HPDE6-E6E7 (cell line): ENCODE measurements at regions not wholly inside any gene's neighbourhood (a gene's known extent, or its start where the extent isn't known, plus 50 kb on each side); places are given as distances from the start of the nearest gene placed in this dataset.
"Not testable (repeated sequence)": the region's sequence is repeated elsewhere in the genome, so short reads cannot be mapped to it uniquely, and the experiment has no call there.

Experiments
- DNase-seq: peaks from one replicate; pipeline ENCODE4 v3.0.0; 2011; ENCODE audit warnings: missing footprints; ENCODE audit errors: extremely low spot score

DNA sequence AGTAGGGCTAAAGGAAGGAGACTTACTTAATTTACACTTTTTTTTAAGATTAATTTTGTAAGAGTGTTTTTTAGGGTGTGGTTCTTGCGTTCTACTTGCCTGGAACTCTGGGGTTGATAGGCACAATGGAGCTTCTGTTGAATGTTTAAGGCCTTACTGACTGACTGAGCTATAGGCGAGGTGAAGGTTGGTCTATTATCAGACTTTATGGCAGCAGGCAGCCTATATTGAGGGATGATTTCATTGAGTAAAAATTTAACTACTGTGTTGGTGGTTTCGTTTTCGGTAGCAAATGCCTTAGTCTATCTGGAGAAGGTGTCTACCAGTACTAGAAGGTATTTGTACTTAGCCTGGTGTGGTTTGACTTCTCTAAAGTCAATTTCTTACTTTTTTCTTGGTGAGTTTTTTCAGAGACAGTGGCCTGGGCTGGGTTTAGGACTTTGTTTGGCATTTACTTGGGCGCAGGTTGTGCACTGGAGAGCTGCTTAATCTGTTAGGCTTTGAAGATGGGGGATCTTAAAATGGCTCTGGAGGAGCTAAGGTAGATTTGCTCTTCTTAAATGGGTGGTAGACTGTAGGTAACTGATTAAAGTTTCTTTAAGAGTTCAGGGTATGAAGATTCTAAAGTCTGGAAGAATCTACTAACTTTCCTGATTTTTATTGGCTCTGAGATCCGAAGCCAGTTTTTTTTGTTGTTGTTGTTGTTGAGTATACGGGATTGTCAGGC is 164.5 kb upstream of the CCZ1B start:
- not testable (repeated sequence) for DNase-seq

GRCh38 chr7:6991169-6991611 is 165.1 kb upstream of the CCZ1B start:
- peak; percentile 62 for DNase-seq

DNA sequence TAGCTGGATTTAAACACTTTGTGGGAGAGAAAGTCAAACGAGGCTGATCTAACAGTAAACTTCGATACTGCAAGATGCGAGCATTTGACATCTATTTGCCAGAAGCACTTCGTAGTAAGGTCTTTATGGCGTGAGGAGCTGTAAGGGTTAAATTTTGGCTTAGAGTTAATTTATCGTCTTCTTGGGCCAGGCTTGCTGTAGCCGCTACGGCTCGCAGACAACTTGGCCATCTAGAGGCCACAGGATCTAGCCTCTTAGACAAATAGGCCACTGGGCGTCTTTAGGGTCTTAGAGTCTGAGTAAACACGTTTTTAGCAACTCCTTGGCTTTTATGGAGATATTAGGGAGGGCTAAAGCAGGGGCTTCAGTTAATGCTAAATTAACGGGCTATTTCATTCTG is 165.6 kb upstream of the CCZ1B start:
- DNase-seq: not testable (repeated sequence)

GRCh38 chr7:6992133-6992532 is 166.1 kb upstream of the CCZ1B start:
- DNase-seq: not testable (repeated sequence)

DNA sequence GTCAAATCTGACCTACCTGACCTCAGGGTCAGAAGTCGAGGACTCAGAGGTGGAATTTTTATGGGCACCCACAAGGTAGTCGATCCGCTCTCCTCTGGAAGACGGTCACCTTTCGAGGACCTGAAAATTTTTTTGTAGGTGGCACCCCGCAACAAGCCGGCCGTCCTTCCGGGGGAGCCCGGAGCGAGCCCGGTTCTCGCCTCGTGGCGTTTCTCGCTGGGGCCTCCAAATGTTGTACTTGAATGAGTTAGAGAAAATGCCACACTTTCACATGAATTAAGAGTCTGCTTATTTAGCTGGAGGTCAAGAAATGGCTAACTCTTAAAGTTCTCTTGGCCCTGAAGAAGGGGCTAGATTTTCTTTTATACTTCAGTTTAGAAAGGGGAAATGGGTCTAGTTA is 169.0 kb upstream of the CCZ1B start:
- not testable (repeated sequence) for DNase-seq

- not testable (repeated sequence) for DNase-seq
Measured at GRCh38 chr7:6995493-6996289, 169.6 kb upstream of the CCZ1B start.

DNA sequence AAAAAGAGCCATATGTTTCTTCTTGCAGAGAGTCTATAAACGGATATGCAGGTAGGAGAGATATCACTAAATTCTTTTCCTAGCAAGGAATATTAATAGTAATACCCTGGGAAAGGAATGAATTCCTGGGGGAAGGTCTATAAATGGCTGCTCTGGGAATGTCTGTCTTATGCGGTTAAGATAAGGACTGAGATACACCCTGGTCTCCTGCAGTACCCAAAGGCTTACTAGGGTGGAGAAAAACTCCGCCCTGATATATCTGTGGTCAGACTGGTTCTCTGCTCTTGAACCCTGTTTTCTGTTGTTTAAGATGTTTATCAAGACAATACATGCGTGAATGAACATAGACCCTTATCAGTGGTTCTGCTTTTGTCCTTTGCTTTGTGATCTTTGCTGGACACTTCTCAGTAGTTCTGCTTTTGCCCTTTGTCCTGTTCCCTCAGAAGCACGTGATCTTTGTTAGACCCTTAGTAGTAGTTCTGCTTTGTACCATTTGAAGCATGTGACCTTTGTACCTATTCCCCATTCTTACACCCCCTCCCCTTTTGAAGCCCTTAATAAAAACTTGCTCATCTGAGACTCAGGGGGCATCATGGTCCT is 173.1 kb upstream of the CCZ1B start:
- not testable (repeated sequence) for DNase-seq

GRCh38 chr7:7002418-7003062 is 176.5 kb upstream of the CCZ1B start:
- no peak for DNase-seq

- DNase-seq: no peak
Measured at GRCh38 chr7:7005303-7005702, 177.0 kb upstream of the C1GALT1 start.

- DNase-seq: not testable (repeated sequence)
Measured at GRCh38 chr7:7005949-7006348, 176.4 kb upstream of the C1GALT1 start.

DNA sequence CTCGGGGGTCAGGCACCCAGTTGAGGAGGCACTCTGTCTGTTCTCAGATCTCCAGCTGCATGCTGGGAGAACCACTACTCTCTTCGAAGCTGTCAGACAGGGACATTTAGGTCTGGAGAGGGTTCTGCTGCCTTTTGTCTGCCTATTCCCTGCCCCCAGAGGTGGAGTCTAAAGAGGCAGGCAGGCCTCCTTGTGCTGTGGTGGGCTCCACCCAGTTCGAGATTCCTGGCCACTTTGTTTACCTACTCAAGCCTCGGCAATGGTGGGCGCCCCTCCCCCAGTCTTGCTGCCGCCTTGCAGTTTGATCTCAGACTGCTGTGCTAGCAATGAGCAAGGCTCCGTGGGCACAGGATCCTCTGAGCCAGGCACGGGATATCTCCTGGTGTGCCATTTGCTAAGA is 171.1 kb upstream of the C1GALT1 start:
- DNase-seq: not testable (repeated sequence)

DNA sequence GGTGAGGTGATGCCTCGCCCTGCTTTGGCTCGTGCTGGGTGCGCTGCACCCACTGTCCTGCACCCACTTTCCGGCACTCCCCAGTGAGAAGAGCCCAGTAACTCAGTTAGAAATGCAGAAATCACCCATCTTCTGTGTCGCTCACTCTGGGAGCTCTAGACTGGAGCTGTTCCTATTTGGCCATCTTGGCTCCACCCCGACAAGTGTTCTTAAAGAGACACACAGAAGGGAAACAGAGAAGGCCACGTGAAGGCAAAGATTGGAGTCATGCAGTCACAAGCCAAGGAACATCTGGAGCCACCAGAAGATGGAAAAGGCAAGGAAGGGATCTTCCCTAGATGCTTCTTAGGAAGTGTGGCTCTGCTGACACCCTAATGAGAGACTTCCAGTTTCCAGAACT is 170.6 kb upstream of the C1GALT1 start:
- DNase-seq: not testable (repeated sequence)

GRCh38 chr7:7014827-7015595 is 167.3 kb upstream of the C1GALT1 start:
- no peak for DNase-seq

GRCh38 chr7:7017707-7018280 is 164.6 kb upstream of the C1GALT1 start:
- DNase-seq: no peak

DNA sequence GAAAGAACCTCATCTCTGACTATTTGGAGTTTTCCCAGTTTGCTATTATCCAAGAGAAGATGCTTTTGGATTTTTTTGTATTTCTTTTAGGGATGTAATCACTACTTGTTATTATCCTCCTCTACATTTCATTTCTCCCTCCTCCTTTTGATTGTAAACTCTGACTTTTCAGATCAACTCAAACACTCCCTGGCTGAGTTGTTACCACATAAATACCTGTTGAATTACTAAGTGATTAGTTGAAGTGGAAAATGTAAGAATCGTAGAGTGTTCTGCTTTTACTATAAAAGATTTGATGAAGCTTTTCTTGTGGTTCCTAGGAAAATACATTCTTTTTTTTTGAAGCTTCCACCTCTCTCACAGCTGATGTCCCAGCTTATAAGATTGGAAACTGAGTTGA is 164.1 kb upstream of the C1GALT1 start:
- DNase-seq: no peak

GRCh38 chr7:7032221-7032620 is 150.1 kb upstream of the C1GALT1 start:
- DNase-seq: no peak

- no peak for DNase-seq
Measured at GRCh38 chr7:7035851-7036250, 146.5 kb upstream of the C1GALT1 start.

- DNase-seq: not testable (repeated sequence)
Measured at GRCh38 chr7:7042286-7042893, 140.0 kb upstream of the C1GALT1 start.

DNA sequence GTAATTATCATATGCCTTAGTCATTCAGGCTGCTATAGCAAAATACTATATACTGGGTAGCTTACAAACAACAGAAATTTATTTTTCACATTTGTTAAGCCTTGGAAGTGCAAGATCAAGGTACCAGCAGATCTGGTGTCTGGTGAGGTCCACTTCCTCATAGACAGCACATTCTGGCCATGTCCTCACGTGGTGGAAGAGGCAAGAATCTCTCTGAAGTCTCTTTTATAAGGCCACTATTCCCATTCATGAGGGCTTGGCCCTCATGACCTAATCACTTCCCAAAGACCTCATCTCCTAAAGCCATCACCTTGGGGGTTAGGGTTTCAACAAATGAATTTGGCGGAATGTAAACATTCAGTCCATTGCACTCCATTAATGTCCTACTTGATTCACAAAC is 137.5 kb upstream of the C1GALT1 start:
- no peak for DNase-seq

- no peak for DNase-seq
Measured at GRCh38 chr7:7048213-7048612, 134.1 kb upstream of the C1GALT1 start.
